Heart right ventricle (tissue), 16 donors: ENCODE measurements at regions not wholly inside any gene's neighbourhood (a gene's known extent, or its start where the extent isn't known, plus 50 kb on each side); places are given as distances from the start of the nearest gene placed in this dataset.

ENCODE experiments used
- ATAC-seq, 8 donors: fragments of 200-7000 bp; cut with Tn5 transposase; one replicate each; pipeline ENCODE4 v1.9.1; 2020; ENCODE audit warnings: mild to moderate bottlenecking in 8 of 8, moderate library complexity in 8 of 8, moderate number of reproducible peaks in 1 of 8
- DNase-seq, 2 donors: peaks; one replicate each; pipeline ENCODE4 v3.0.0-alpha.2; 2020
- H3K27ac ChIP-seq, 10 donors: fragments of 200-600 bp; sonication (generic) in 2 of 10; one replicate each; pipeline versions ENCODE4 v1.5.0 to v1.8.0; 2020 to 2022; ENCODE audit warnings: mild to moderate bottlenecking in 3 of 10
- H3K27me3 ChIP-seq, 7 donors: fragments of 200-600 bp; one replicate each; pipeline ENCODE4 v1.8.0; 2021 to 2022; ENCODE audit warnings: mild to moderate bottlenecking in 2 of 7
- H3K36me3 ChIP-seq, 9 donors: fragments of 200-600 bp; sonication (generic) in 1 of 9; one replicate each; pipeline versions ENCODE4 v1.5.0 to v1.8.0; 2020 to 2022; ENCODE audit warnings: mild to moderate bottlenecking in 2 of 9
- H3K4me1 ChIP-seq, 9 donors: fragments of 200-600 bp; sonication (generic) in 1 of 9; one replicate each; pipeline versions ENCODE4 v1.5.0 to v1.8.0; 2020 to 2022; ENCODE audit warnings: mild to moderate bottlenecking in 4 of 9
- H3K4me3 ChIP-seq, 10 donors: fragments of 200-600 bp; sonication (generic) in 2 of 10; one replicate each; pipeline versions ENCODE4 v1.5.0 to v1.8.0; 2020 to 2022; ENCODE audit warnings: mild to moderate bottlenecking in 7 of 10, moderate library complexity in 2 of 10
- H3K9me3 ChIP-seq, 11 donors: fragments of 200-600 bp in 10 of 11; sonication (generic) in 2 of 11; one replicate each; pipeline versions ENCODE4 v1.5.0 to v1.8.0; 2013 to 2022; ENCODE audit warnings: mild to moderate bottlenecking in 2 of 11, control low read depth in 1 of 11, moderate library complexity in 1 of 11
- CTCF ChIP-seq, 9 donors: fragments of 200-600 bp; sonication (generic) in 2 of 9; IDR thresholded peaks; one replicate each; pipeline versions ENCODE4 v1.5.0 to v1.8.0; 2021 to 2022; ENCODE audit warnings: antibody characterized with exemption in 9 of 9, mild to moderate bottlenecking in 5 of 9, moderate library complexity in 1 of 9
- WGBS, 2 donors: extraction: QIAGEN DNeasy Blood & Tissue Kit; methylation state at CpG; one replicate each; pipeline ENCODE4 v1.1.7; 2013; ENCODE audit warnings: inconsistent platforms in 1 of 2; 5-methylcytosine and 5-hydroxymethylcytosine counted together
- intact Hi-C, 10 donors: fragments of 100-400 bp; cut with DNase I; formaldehyde crosslinking; loops; one replicate each; pipeline versions ENCODE4 v1.11.1 to v1.14.2; 2022
- donor health status: Arrhythmogenic right ventricular cardiomyopathy.
- donor health status: ischemic (EF 13 %, LVEDD 7.1; RV severe dilation, severe dysfunction).
- donor health status: healthy with polysubstance abuse.
- donor health status: DM: no; HTN: yes; CAD: no.
- donor health status: DM: no; HTN: no; CAD: no.
- donor health status: ischemic (EF 25% LVEDD 6.9; RV normal size, moderate dysfunction).
- donor health status: ischemic (EF 25% LVEDD 5.7; RV mildly dilated, moderate dysfunction).
- donor health status: healthy.
- donor health status: DM: yes; HTN: yes; CAD: no.
- donor health status: Ischemic cardiomyopathy.
- donor health status: ischemic (EF 35%, LVEDD 5.7; RV mildly dilated, moderate dysfunction).
- donor health status: nonischemic (EF 11% LVEDD 7.7; RV severe dilation, severe dysfunction).
- donor health status: DM: yes; HTN: yes; CAD: no.
- donor health status: PGD.
- donor health status: ischemic (EF 29% LVEDD 5.4; RV normal size, mild dysfunction).
- donor health status: nonischemic (EF 23%, LVEDD 6.1; RV moderate dilation, normal function).

DNA sequence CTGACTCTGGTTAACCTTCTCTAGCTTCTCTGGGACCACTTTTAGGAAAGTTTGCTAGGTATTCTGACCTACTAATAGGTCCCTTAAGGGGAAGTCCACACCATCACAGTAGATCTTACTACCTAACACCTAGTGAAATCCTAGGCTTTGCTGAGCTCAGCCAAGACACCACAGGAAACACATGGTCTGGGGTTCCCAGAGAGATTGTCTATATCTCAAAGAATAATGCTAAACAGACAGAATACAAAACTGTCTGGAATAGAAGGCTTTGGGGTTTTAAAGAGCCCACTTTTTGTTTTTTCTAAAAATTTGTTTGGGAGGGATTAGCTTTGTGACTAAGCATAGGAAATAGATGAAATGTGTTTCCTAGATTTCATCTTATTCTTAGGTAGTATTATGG, 395.1 kb downstream of the ARHGEF28 start:
- ATAC-seq = peak in 2 of 8 donors; percentile 14 to 21
- H3K4me3 ChIP-seq = peak overlapping the region in 4 of 10 donors; percentile 24 to 39 (median 27)
- peaks cover 0 to 11% (median 0%) of the 10 kb centered on the region in 9 donors for H3K4me1 ChIP-seq
- H3K9me3 ChIP-seq = no peaks in the 10 kb centered on the region
- TF ChIP-seq CTCF (IDR thresholded peaks at IDR 0.05) = no peak
- intact Hi-C loops = no loop called here
- no peak for DNase-seq
- peaks cover 0 to 6% (median 0%) of the 10 kb centered on the region in 7 donors for H3K27me3 ChIP-seq
- no peaks in the 10 kb centered on the region for H3K36me3 ChIP-seq
- H3K27ac ChIP-seq = peak overlapping the region in 5 of 10 donors; percentile 23 to 62 (median 36)

- H3K27me3 ChIP-seq = peaks cover 0 to 7% (median 0%) of the 10 kb centered on the region in 7 donors
- H3K4me3 ChIP-seq = peak overlapping the region in 5 of 10 donors; percentile 18 to 39 (median 25)
- ATAC-seq (peak in 2 of 8 donors; percentile 19 to 25), DNase-seq (no peak)
- no peaks in the 10 kb centered on the region for H3K36me3 ChIP-seq
- H3K4me1 ChIP-seq = peaks cover 0 to 11% (median 0%) of the 10 kb centered on the region in 9 donors
- intact Hi-C loops = no loop called here
- TF ChIP-seq CTCF (IDR thresholded peaks at IDR 0.05) = no peak
- H3K9me3 ChIP-seq = no peaks in the 10 kb centered on the region
- peak overlapping the region in 5 of 10 donors; percentile 23 to 62 (median 36) for H3K27ac ChIP-seq
- WGBS, 2 donors = 55 to 65% methylated on average over 5 of the region's 5 CpGs
These were observed 394.5 kb downstream of the ARHGEF28 start for GRCh38 chr5:74020503-74020902.

GRCh38 chr5:74019923-74020322, 393.9 kb downstream of the ARHGEF28 start:
- H3K4me3 ChIP-seq = peak overlapping the region in 5 of 10 donors; percentile 18 to 39 (median 25)
- no peak for DNase-seq
- H3K36me3 ChIP-seq = no peaks in the 10 kb centered on the region

DNA sequence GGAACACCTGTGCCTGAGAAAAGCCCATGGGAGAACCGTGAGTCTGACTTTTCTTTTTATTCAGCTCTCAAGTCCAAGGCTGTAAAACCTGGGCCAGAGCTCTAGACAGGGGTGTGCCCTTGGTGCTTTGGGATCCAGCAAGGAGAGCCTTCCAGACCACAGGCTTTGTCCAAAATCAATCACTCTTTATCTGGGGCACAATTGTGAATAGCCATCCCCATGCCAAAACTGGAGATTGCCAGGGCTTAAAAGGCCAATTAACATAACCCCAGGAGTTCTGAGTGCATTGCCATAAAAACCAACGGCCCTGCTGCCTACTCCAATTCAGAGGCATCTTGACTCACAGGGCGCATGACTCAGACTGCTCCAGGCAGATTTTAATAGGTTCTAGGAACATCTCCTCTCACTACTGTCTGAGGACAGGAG, 391.8 kb downstream of the ARHGEF28 start:
- no peak overlapping the region for H3K4me3 ChIP-seq
- intact Hi-C loops = no loop called here
- no peak for DNase-seq

More at GRCh38 chr5:74019923-74020322, 393.9 kb downstream of the ARHGEF28 start:
- intact Hi-C loops = no loop called here
- Histone ChIP-seq H3K9me3 (no peaks in the 10 kb centered on the region), H3K27me3 (peaks cover 0 to 7% (median 0%) of the 10 kb centered on the region in 7 donors), H3K27ac (peak overlapping the region in 5 of 10 donors; percentile 23 to 62 (median 36)), H3K4me1 (peaks cover 0 to 11% (median 0%) of the 10 kb centered on the region in 9 donors)
- TF ChIP-seq CTCF (IDR thresholded peaks at IDR 0.05) = no peak
- ATAC-seq = peak in 7 of 8 donors; percentile 33 to 79 (median 61)
- 66 to 68% methylated on average over 5 of the region's 5 CpGs for WGBS, 2 donors

More for the DNA sequence above, 391.8 kb downstream of the ARHGEF28 start:
- Histone ChIP-seq H3K4me1 (peaks cover 0 to 11% (median 0%) of the 10 kb centered on the region in 9 donors), H3K27ac (no peak overlapping the region), H3K9me3 (no peaks in the 10 kb centered on the region), H3K27me3 (peaks cover 0 to 7% (median 0%) of the 10 kb centered on the region in 7 donors), H3K36me3 (no peaks in the 10 kb centered on the region)
- peak in 2 of 8 donors; percentile 32 to 61 for ATAC-seq
- WGBS, 2 donors = 66 to 75% methylated on average over 3 of the region's 3 CpGs
- no peak for TF ChIP-seq CTCF (IDR thresholded peaks at IDR 0.05)
